G401.6 (cell line): ENCODE measurements at regions not wholly inside any gene's neighbourhood (a gene's known extent, or its start where the extent isn't known, plus 50 kb on each side); places are given as distances from the start of the nearest gene placed in this dataset.

Experiments used
- FAIRE-seq: peaks from 2 replicates; lab custom pipeline; 2012; peaks lifted over from hg19 to GRCh38; lab: Jason Lieb, UNC

- FAIRE-seq, result no peak
Observed at GRCh38 chr1:56311766-56312165, 267.6 kb downstream of the PLPP3 start.

- no peak for FAIRE-seq
Observed at GRCh38 chr1:56310945-56311344, 268.4 kb downstream of the PLPP3 start.

GRCh38 chr1:56309065-56309464 lies 270.3 kb downstream of the PLPP3 start:
- FAIRE-seq, result no peak

- FAIRE-seq, result no peak
Observed at GRCh38 chr1:56304975-56305374, 274.4 kb downstream of the PLPP3 start.

- FAIRE-seq, result no peak
Observed at GRCh38 chr1:56303805-56304204, 275.6 kb downstream of the PLPP3 start.

GRCh38 chr1:56302878-56303277 lies 276.5 kb downstream of the PLPP3 start:
- FAIRE-seq, result no peak

GRCh38 chr1:56301791-56302190 lies 277.6 kb downstream of the PLPP3 start:
- FAIRE-seq, result no peak

- FAIRE-seq, result no peak
Observed at GRCh38 chr1:56300836-56301235, 278.5 kb downstream of the PLPP3 start.

- no peak for FAIRE-seq
Observed at GRCh38 chr1:56298866-56299265, 280.5 kb downstream of the PLPP3 start.

- no peak for FAIRE-seq
Observed at GRCh38 chr1:56297904-56298303, 281.5 kb downstream of the PLPP3 start.

- FAIRE-seq, result no peak
Observed at GRCh38 chr1:56297208-56297607, 282.2 kb downstream of the PLPP3 start.

- FAIRE-seq, result no peak
Observed at GRCh38 chr1:56295949-56296929, 283.1 kb downstream of the PLPP3 start.

- FAIRE-seq, result no peak
Observed at GRCh38 chr1:56291374-56291919, 287.9 kb downstream of the PLPP3 start.

- FAIRE-seq, result no peak
Observed at GRCh38 chr1:56289260-56289659, 290.1 kb downstream of the PLPP3 start.

- FAIRE-seq, result no peak
Observed at GRCh38 chr1:56287721-56288120, 291.6 kb downstream of the PLPP3 start.

- FAIRE-seq, result no peak
Observed at GRCh38 chr1:56286956-56287355, 292.4 kb downstream of the PLPP3 start.

GRCh38 chr1:56286506-56286905 lies 292.9 kb downstream of the PLPP3 start:
- no peak for FAIRE-seq

GRCh38 chr1:56285554-56286402 lies 293.6 kb downstream of the PLPP3 start:
- no peak for FAIRE-seq

- no peak for FAIRE-seq
Observed at GRCh38 chr1:56284928-56285327, 294.4 kb downstream of the PLPP3 start.

GRCh38 chr1:56278061-56278460 lies 301.3 kb downstream of the PLPP3 start:
- FAIRE-seq, result no peak

- no peak for FAIRE-seq
Observed at GRCh38 chr1:56268519-56269140, 310.7 kb downstream of the PLPP3 start.

GRCh38 chr1:56267611-56268010 lies 311.8 kb downstream of the PLPP3 start:
- FAIRE-seq, result no peak
